ENCODE measurements at regions not wholly inside any gene's neighbourhood (a gene's known extent, or its start where the extent isn't known, plus 50 kb on each side); places are given as distances from the start of the nearest gene placed in this dataset.

- no peak for DNase-seq
- in situ Hi-C loops (cut with MboI; ENCODE audit: low pct_unique_long_range_greater_than_20kb, low sequenced_read_pairs), result no loop called here
These were observed 357.2 kb upstream of the MYT1L start for GRCh38 chr2:2688254-2688653.

GRCh38 chr2:2687745-2688144 lies 356.7 kb upstream of the MYT1L start:
- DNase-seq, result no peak
- in situ Hi-C loops (cut with MboI; ENCODE audit: low pct_unique_long_range_greater_than_20kb, low sequenced_read_pairs), result no loop called here

GRCh38 chr2:2686222-2686621 lies 355.1 kb upstream of the MYT1L start:
- in situ Hi-C loops (cut with MboI; ENCODE audit: low pct_unique_long_range_greater_than_20kb, low sequenced_read_pairs), result no loop called here
- DNase-seq, result no peak

- DNase-seq, result no peak
- in situ Hi-C loops (cut with MboI; ENCODE audit: low pct_unique_long_range_greater_than_20kb, low sequenced_read_pairs), result no loop called here
These were observed 352.6 kb upstream of the MYT1L start for GRCh38 chr2:2683606-2684224.

GRCh38 chr2:2682700-2683342 lies 351.7 kb upstream of the MYT1L start:
- DNase-seq, result no peak
- in situ Hi-C loops (cut with MboI; ENCODE audit: low pct_unique_long_range_greater_than_20kb, low sequenced_read_pairs), result no loop called here

GRCh38 chr2:2681711-2682251 lies 350.7 kb upstream of the MYT1L start:
- no peak for DNase-seq
- in situ Hi-C loops (cut with MboI; ENCODE audit: low pct_unique_long_range_greater_than_20kb, low sequenced_read_pairs), result no loop called here

- in situ Hi-C loops (cut with MboI; ENCODE audit: low pct_unique_long_range_greater_than_20kb, low sequenced_read_pairs), result no loop called here
- no peak for DNase-seq
These were observed 350.0 kb upstream of the MYT1L start for GRCh38 chr2:2681085-2681484.

- in situ Hi-C loops (cut with MboI; ENCODE audit: low pct_unique_long_range_greater_than_20kb, low sequenced_read_pairs), result no loop called here
- no peak for DNase-seq
These were observed 343.8 kb upstream of the MYT1L start for GRCh38 chr2:2674831-2675230.

- in situ Hi-C loops (cut with MboI; ENCODE audit: low pct_unique_long_range_greater_than_20kb, low sequenced_read_pairs), result no loop called here
These were observed 342.3 kb upstream of the MYT1L start for GRCh38 chr2:2673406-2673805.

GRCh38 chr2:2672249-2672648 lies 341.2 kb upstream of the MYT1L start:
- DNase-seq, result no peak
- in situ Hi-C loops (cut with MboI; ENCODE audit: low pct_unique_long_range_greater_than_20kb, low sequenced_read_pairs), result no loop called here

More at GRCh38 chr2:2673406-2673805, 342.3 kb upstream of the MYT1L start:
- no peak for DNase-seq

- no peak for DNase-seq
- in situ Hi-C loops (cut with MboI; ENCODE audit: low pct_unique_long_range_greater_than_20kb, low sequenced_read_pairs), result no loop called here
These were observed 340.8 kb upstream of the MYT1L start for GRCh38 chr2:2671826-2672225.

- in situ Hi-C loops (cut with MboI; ENCODE audit: low pct_unique_long_range_greater_than_20kb, low sequenced_read_pairs), result no loop called here
- DNase-seq, result no peak
These were observed 338.2 kb upstream of the MYT1L start for GRCh38 chr2:2669316-2669715.

- in situ Hi-C loops (cut with MboI; ENCODE audit: low pct_unique_long_range_greater_than_20kb, low sequenced_read_pairs), result no loop called here
- no peak for DNase-seq
These were observed 337.7 kb upstream of the MYT1L start for GRCh38 chr2:2668681-2669265.

GRCh38 chr2:2667690-2668089 lies 336.6 kb upstream of the MYT1L start:
- in situ Hi-C loops (cut with MboI; ENCODE audit: low pct_unique_long_range_greater_than_20kb, low sequenced_read_pairs), result no loop called here
- no peak for DNase-seq

GRCh38 chr2:2665834-2666133 lies 334.7 kb upstream of the MYT1L start:
- DNase-seq, result no peak
- in situ Hi-C loops (cut with MboI; ENCODE audit: low pct_unique_long_range_greater_than_20kb, low sequenced_read_pairs), result no loop called here

- no peak for DNase-seq
- in situ Hi-C loops (cut with MboI; ENCODE audit: low pct_unique_long_range_greater_than_20kb, low sequenced_read_pairs), result no loop called here
These were observed 334.1 kb upstream of the MYT1L start for GRCh38 chr2:2664989-2665833.

- no peak for DNase-seq
- in situ Hi-C loops (cut with MboI; ENCODE audit: low pct_unique_long_range_greater_than_20kb, low sequenced_read_pairs), result no loop called here
These were observed 332.4 kb upstream of the MYT1L start for GRCh38 chr2:2663401-2664036.

GRCh38 chr2:2662847-2663356 lies 331.8 kb upstream of the MYT1L start:
- no peak for DNase-seq
- in situ Hi-C loops (cut with MboI; ENCODE audit: low pct_unique_long_range_greater_than_20kb, low sequenced_read_pairs), result no loop called here
